ENCODE measurements at regions not wholly inside any gene's neighbourhood (a gene's known extent, or its start where the extent isn't known, plus 50 kb on each side); places are given as distances from the start of the nearest gene placed in this dataset.
"Not testable (repeated sequence)": the region's sequence is repeated elsewhere in the genome, so short reads cannot be mapped to it uniquely, and the experiment has no call there.

- H4K5ac ChIP-seq (ENCODE audit: insufficient read length, low read depth, low read length); H2BK15ac ChIP-seq (ENCODE audit: low read length); H2AK5ac ChIP-seq (ENCODE audit: low read depth, low read length); H3K4me3 ChIP-seq (ENCODE audit: extremely low read depth in 1 of 4, insufficient read depth in 2 of 4, low read depth in 3 of 4, low read length in 4 of 4); H2BK120ac ChIP-seq (replicated peaks; ENCODE audit: low read depth, low read length); H3K27ac ChIP-seq (ENCODE audit: low read depth, low read length); H3K56ac ChIP-seq (replicated peaks; ENCODE audit: insufficient read length, low read depth, low read length); H3K36me3 ChIP-seq (ENCODE audit: control insufficient read depth in 2 of 4, insufficient read depth in 4 of 4, low read length in 3 of 4); POLR2A ChIA-PET (ENCODE audit: partially characterized antibody); H4K20me1 ChIP-seq (replicated peaks in 1 of 2; ENCODE audit: control insufficient read depth in 1 of 2, insufficient read depth in 2 of 2, low read length in 2 of 2); H2BK5ac ChIP-seq (ENCODE audit: low read depth, low read length); H3K4me1 ChIP-seq (replicated peaks in 1 of 4; ENCODE audit: control insufficient read depth in 3 of 4, insufficient read depth in 4 of 4, low read length in 3 of 4); FAIRE-seq; H4K91ac ChIP-seq (replicated peaks; ENCODE audit: insufficient read length, low read length); H3K4ac ChIP-seq (replicated peaks; ENCODE audit: insufficient read length, low read depth, low read length); H3K23me2 ChIP-seq (ENCODE audit: low read depth, low read length); H3K79me2 ChIP-seq (ENCODE audit: control insufficient read depth in 1 of 2, insufficient read depth in 2 of 2, low read length in 2 of 2); H3K14ac ChIP-seq (ENCODE audit: insufficient read length); H2AFZ ChIP-seq (ENCODE audit: low read length); H3K9me3 ChIP-seq (ENCODE audit: insufficient read depth in 2 of 2, low read depth in 1 of 2, low read length in 1 of 2); DNase-seq (ENCODE audit: low read depth in 1 of 2, low spot score in 2 of 2); H2BK20ac ChIP-seq (ENCODE audit: low read length); H3K4me2 ChIP-seq (ENCODE audit: insufficient read depth in 1 of 2, low read depth in 2 of 2, low read length in 2 of 2); H4K8ac ChIP-seq (ENCODE audit: extremely low read depth, insufficient read depth, low read length); H3K9ac ChIP-seq (replicated peaks in 1 of 4; ENCODE audit: extremely low read depth in 1 of 4, low read depth in 3 of 4, low read length in 3 of 4); H3K18ac ChIP-seq (ENCODE audit: extremely low read depth, low read length); CTCF ChIA-PET (ENCODE audit: partially characterized antibody); H3K23ac ChIP-seq (ENCODE audit: insufficient read length); H2BK12ac ChIP-seq (ENCODE audit: low read depth, low read length); H3K79me1 ChIP-seq (ENCODE audit: low read depth, low read length); H3K27me3 ChIP-seq (replicated peaks in 1 of 4; ENCODE audit: control insufficient read depth in 3 of 4, extremely low read depth in 1 of 4, insufficient read depth in 3 of 4, low read length in 3 of 4): not testable (repeated sequence)
- 91% methylated on average over 4 of the region's 4 CpGs; no CpG with 5 or more reads in 1 of the 2 experiments for WGBS, 2 experiments (ENCODE audit: extremely low coverage in 1 of 2, insufficient coverage in 1 of 2, insufficient read length in 1 of 2, insufficient replicate concordance in 2 of 2, low coverage in 1 of 2, low lambda C conversion rate in 2 of 2, missing lambda C conversion rate in 1 of 2)
Measured at GRCh38 chr4:9660955-9661354, 120.5 kb upstream of the DRD5 start.

DNA sequence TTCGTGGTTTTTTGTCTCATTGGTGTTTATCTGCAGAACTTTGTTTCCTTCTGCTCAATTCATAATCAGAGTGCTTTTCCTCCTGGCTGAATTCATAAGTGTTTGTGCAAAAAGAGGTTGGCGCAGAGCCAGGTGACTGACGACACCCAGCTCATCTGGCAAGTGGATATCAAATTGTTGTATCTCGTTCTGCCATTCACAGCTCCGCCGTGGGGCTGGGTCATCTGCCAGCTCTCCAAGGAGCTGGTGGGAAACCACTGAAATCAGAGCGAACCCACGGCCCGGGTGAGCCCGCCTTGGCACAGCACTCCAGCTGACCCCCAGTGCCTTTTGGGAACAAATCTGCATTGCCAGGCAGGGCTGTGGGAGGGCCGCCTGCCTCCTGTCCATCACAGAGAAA is 110.7 kb upstream of the DRD5 start:
- H4K91ac ChIP-seq (replicated peaks; ENCODE audit: insufficient read length, low read length); H3K23me2 ChIP-seq (ENCODE audit: low read depth, low read length); H3K23ac ChIP-seq (ENCODE audit: insufficient read length); FAIRE-seq; H3K9me3 ChIP-seq (ENCODE audit: insufficient read depth in 2 of 2, low read depth in 1 of 2, low read length in 1 of 2); H2AFZ ChIP-seq (ENCODE audit: low read length); H3K9ac ChIP-seq (replicated peaks in 1 of 4; ENCODE audit: extremely low read depth in 1 of 4, low read depth in 3 of 4, low read length in 3 of 4); H2BK5ac ChIP-seq (ENCODE audit: low read depth, low read length); H3K36me3 ChIP-seq (ENCODE audit: control insufficient read depth in 2 of 4, insufficient read depth in 4 of 4, low read length in 3 of 4); H3K14ac ChIP-seq (ENCODE audit: insufficient read length); H2AK5ac ChIP-seq (ENCODE audit: low read depth, low read length); H4K5ac ChIP-seq (ENCODE audit: insufficient read length, low read depth, low read length); H3K27me3 ChIP-seq (replicated peaks in 1 of 4; ENCODE audit: control insufficient read depth in 3 of 4, extremely low read depth in 1 of 4, insufficient read depth in 3 of 4, low read length in 3 of 4); H3K4me1 ChIP-seq (replicated peaks in 1 of 4; ENCODE audit: control insufficient read depth in 3 of 4, insufficient read depth in 4 of 4, low read length in 3 of 4); H4K20me1 ChIP-seq (replicated peaks in 1 of 2; ENCODE audit: control insufficient read depth in 1 of 2, insufficient read depth in 2 of 2, low read length in 2 of 2); H3K4me2 ChIP-seq (ENCODE audit: insufficient read depth in 1 of 2, low read depth in 2 of 2, low read length in 2 of 2); DNase-seq (ENCODE audit: low read depth in 1 of 2, low spot score in 2 of 2); H2BK15ac ChIP-seq (ENCODE audit: low read length); H3K56ac ChIP-seq (replicated peaks; ENCODE audit: insufficient read length, low read depth, low read length); H2BK20ac ChIP-seq (ENCODE audit: low read length); H2BK12ac ChIP-seq (ENCODE audit: low read depth, low read length); POLR2A ChIA-PET (ENCODE audit: partially characterized antibody); CTCF ChIA-PET (ENCODE audit: partially characterized antibody); H3K18ac ChIP-seq (ENCODE audit: extremely low read depth, low read length); H3K4me3 ChIP-seq (ENCODE audit: extremely low read depth in 1 of 4, insufficient read depth in 2 of 4, low read depth in 3 of 4, low read length in 4 of 4); H2BK120ac ChIP-seq (replicated peaks; ENCODE audit: low read depth, low read length); H3K79me1 ChIP-seq (ENCODE audit: low read depth, low read length); H3K4ac ChIP-seq (replicated peaks; ENCODE audit: insufficient read length, low read depth, low read length); H3K27ac ChIP-seq (ENCODE audit: low read depth, low read length); H3K79me2 ChIP-seq (ENCODE audit: control insufficient read depth in 1 of 2, insufficient read depth in 2 of 2, low read length in 2 of 2); H4K8ac ChIP-seq (ENCODE audit: extremely low read depth, insufficient read depth, low read length): not testable (repeated sequence)
- WGBS, 2 experiments (ENCODE audit: extremely low coverage in 1 of 2, insufficient coverage in 1 of 2, insufficient read length in 1 of 2, insufficient replicate concordance in 2 of 2, low coverage in 1 of 2, low lambda C conversion rate in 2 of 2, missing lambda C conversion rate in 1 of 2) = 97% methylated on average over 10 of the region's 11 CpGs; no CpG with 5 or more reads in 1 of the 2 experiments

Data from H1 (cell line).